AG04449 (cell line): ENCODE measurements at regions not wholly inside any gene's neighbourhood (a gene's known extent, or its start where the extent isn't known, plus 50 kb on each side); places are given as distances from the start of the nearest gene placed in this dataset.

Source experiments
- CTCF ChIA-PET: fragments of 350-600 bp; formaldehyde crosslinking; extraction: SDS; loops from one replicate; lab custom pipeline; 2021; ENCODE audit warnings: antibody characterized with exemption; lab: Yijun Ruan, JAX
- POLR2A ChIA-PET: fragments of 400-600, 350-600 bp; formaldehyde crosslinking; extraction: SDS; loops from one replicate; lab custom pipeline; 2020; ENCODE audit warnings: antibody characterized with exemption, inconsistent platforms; lab: Yijun Ruan, JAX
- DNase-seq: peaks from one replicate; pipeline ENCODE4 v3.0.0-alpha.2; 2010; ENCODE audit warnings: low read depth, low spot score
- H3K4me3 ChIP-seq: 2 replicates; pipeline ENCODE4 v1.5.1; 2011; ENCODE audit warnings: low read depth, mild to moderate bottlenecking, control low read depth, low read length
- TF ChIP-seq, protein P1 (sequence below): IDR thresholded peaks from one replicate; pipeline ENCODE4 v1.5.1; 2011; ENCODE audit warnings: mild to moderate bottlenecking, moderate library complexity, low read length, control low read depth, inconsistent platforms; ENCODE audit not compliant: insufficient read depth; ENCODE audit errors: missing control alignments

DNA sequence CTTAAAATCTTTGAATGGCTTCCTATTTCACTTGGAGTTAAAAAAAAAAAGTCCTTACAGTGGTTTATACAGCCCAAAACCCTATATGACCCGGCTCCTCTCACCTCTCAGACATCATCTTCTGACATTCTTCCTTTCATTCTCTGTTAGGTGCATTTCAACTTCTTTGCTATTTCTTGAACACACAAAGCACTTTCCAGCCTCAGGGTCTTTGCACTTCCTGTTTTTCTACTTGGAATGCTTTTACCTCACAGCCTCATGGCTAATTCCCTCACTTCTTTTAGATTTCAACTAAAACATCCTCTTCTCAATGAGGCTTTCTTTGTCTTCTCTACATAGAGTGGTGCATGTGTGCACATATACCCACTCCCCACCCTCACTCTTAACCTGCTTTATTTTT, 91.0 kb upstream of the MB21D2 start:
- H3K4me3 ChIP-seq = no peak overlapping the region
- POLR2A ChIA-PET = no interaction called here
- TF ChIP-seq, protein P1, sequence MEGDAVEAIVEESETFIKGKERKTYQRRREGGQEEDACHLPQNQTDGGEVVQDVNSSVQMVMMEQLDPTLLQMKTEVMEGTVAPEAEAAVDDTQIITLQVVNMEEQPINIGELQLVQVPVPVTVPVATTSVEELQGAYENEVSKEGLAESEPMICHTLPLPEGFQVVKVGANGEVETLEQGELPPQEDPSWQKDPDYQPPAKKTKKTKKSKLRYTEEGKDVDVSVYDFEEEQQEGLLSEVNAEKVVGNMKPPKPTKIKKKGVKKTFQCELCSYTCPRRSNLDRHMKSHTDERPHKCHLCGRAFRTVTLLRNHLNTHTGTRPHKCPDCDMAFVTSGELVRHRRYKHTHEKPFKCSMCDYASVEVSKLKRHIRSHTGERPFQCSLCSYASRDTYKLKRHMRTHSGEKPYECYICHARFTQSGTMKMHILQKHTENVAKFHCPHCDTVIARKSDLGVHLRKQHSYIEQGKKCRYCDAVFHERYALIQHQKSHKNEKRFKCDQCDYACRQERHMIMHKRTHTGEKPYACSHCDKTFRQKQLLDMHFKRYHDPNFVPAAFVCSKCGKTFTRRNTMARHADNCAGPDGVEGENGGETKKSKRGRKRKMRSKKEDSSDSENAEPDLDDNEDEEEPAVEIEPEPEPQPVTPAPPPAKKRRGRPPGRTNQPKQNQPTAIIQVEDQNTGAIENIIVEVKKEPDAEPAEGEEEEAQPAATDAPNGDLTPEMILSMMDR = no peak
- DNase-seq = no peak
- CTCF ChIA-PET = no interaction called here

DNA sequence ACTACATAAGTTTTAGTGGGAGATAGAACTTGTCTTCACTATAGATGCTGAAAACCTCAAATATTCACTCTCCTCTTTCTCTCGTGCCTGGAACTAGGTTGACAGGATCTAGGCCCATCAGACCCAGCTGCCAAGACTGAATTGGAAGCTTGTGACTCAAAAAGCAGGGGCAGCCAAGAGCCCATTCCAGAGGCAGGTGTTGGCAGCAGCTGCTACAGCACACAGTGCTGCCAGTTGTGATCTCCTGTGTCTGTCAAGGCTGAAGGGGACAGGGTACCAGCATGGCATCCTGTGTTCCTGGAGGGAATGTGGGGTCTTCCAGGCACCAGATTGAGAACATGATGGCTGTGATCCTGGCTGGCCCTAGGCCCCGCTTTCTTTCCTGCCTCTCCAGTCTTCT, 92.5 kb upstream of the MB21D2 start:
- TF ChIP-seq, protein P1 = no peak
- DNase-seq = no peak
- no peak overlapping the region for H3K4me3 ChIP-seq
- CTCF ChIA-PET = interaction anchor here (1.0 to 1.4 kb wide), 2 partner anchors 9 to 31 kb away, joined by 3 to 4 read pairs; no protein-coding TSS in a partner anchor
- POLR2A ChIA-PET = no interaction called here

DNA sequence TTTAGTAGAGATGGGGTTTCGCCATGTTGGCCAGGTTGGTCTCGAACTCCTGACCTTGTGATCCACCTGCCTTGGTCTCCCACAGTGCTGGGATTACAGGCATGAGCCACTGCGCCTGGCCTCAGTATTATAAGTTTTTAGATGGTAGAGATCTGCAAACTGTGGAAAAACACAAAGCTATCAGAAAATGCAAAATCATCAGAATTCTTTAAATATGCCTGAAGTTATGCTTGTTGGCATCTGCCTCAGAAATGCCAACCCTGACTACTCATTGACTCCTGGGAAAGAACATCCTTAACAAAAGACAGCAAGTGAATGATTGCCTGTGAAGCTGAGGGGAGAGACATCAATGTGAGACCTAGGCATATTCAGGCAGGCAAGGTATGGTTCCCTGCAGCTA, 94.3 kb upstream of the MB21D2 start:
- CTCF ChIA-PET = no interaction called here
- POLR2A ChIA-PET = no interaction called here
- no peak overlapping the region for H3K4me3 ChIP-seq
- no peak for DNase-seq
- TF ChIP-seq, protein P1 = no peak

DNA sequence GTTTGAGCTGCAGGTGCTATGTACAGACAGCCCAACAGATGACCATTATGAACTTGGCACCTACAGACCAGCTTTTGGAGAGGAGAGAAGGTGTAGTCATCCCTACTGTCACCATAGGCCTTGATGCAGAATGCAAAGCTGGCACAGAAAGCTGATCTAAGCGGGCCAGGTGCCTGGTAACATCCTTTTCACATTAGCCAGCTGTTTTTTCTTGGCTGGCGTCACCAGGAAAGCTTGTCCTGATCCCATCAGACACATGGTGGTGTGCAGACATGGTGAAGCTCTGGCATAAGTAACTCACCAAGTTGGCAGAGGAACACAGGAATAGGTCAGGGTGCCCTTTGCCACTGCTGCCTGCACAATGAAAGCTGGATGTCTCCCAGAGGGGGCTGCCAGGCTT, 97.2 kb upstream of the MB21D2 start:
- ChIA-PET CTCF (interaction anchor here (3.2 kb wide), 1 partner anchor 202 kb away, joined by 11 read pairs; no protein-coding TSS in a partner anchor), POLR2A (no interaction called here)
- H3K4me3 ChIP-seq = no peak overlapping the region
- TF ChIP-seq, protein P1 = no peak
- DNase-seq = no peak

DNA sequence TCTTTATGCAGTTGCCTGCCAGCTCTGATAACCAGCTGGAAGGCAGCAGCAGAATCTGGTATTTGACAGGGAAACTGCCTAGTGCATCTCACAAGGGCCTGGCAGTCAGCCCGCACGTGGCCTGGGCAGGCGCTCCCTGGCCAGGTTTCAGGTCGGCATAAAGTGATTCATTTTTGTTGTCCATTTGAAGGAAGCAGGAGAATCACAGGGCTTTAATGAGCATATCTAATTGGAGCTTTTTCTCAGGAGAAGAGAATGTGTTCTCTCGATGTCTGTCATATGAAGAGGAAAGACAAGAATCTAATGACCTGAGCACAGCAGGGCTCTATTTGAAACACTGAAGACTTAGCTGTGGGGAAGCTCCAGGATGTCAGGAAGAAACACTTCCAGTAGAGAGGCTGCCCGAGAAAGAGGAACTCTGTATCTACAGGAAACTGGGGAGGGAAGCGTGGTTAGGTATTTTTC, 98.8 kb upstream of the MB21D2 start:
- POLR2A ChIA-PET = no interaction called here
- CTCF ChIA-PET = interaction anchor here (0.8 to 3.2 kb wide), 2 partner anchors 24 to 204 kb away, joined by 5 to 11 read pairs; no protein-coding TSS in a partner anchor
- DNase-seq = no peak
- TF ChIP-seq, protein P1 = no peak
- no peak overlapping the region for H3K4me3 ChIP-seq

DNA sequence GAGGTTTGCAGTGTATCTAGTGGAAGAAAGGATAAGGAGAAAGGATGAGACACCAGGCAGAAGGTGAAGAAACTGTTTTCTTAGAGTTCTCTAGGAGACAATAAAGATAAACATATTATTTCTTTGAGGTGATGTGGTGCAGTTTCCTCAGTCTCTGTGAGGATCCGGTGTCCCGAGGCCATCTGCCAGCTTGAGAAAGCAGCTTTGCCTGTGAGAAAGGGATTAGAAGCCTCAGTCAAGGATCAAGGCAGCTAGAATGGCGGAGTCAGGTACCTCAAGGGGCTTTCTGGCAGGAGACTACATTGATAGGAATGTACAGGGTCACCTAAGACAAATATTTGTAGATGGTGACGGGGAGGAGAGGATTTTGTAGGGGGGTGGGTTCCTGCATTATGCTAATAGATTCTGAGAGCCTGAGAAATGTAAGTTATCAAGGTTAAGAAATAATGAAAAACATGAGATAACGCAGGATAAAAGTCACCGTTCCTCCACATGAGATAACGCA, 103.9 kb upstream of the MB21D2 start:
- TF ChIP-seq, protein P1 = no peak
- no peak for DNase-seq
- no peak overlapping the region for H3K4me3 ChIP-seq
- CTCF ChIA-PET = interaction anchor here (1.2 kb wide), 1 partner anchor 219 kb away, joined by 3 read pairs; no protein-coding TSS in a partner anchor
- POLR2A ChIA-PET = no interaction called here
